Smooth muscle cell (in vitro differentiated cells): ENCODE measurements at regions not wholly inside any gene's neighbourhood (a gene's known extent, or its start where the extent isn't known, plus 50 kb on each side); places are given as distances from the start of the nearest gene placed in this dataset.

ENCODE experiments used
- DNase-seq: peaks from one replicate; lab custom pipeline; 2025; ENCODE audit not compliant: unreplicated experiment; lab: John Stamatoyannopoulos, UW
- H2AFZ ChIP-seq: fragments of 200-600 bp; sonication (generic); 2 replicates; pipeline ENCODE4 v1.6.0; 2016; ENCODE audit warnings: antibody characterized with exemption, low read depth, mild to moderate bottlenecking
- H3F3A ChIP-seq: fragments of 200-600 bp; sonication (generic); 2 replicates; pipeline ENCODE4 v1.6.0; 2017; ENCODE audit warnings: antibody characterized with exemption, low read depth
- H3K27ac ChIP-seq: fragments of 200-600 bp; sonication (generic); 2 replicates; pipeline ENCODE4 v1.5.1; 2016; ENCODE audit warnings: low read depth, mild to moderate bottlenecking
- H3K27me3 ChIP-seq: fragments of 200-600 bp; sonication (generic); 2 replicates; pipeline ENCODE4 v1.6.1; 2016; ENCODE audit warnings: low read depth, mild to moderate bottlenecking
- H3K36me3 ChIP-seq: fragments of 200-600 bp; sonication (generic); 2 replicates; pipeline ENCODE4 v1.5.1; 2016; ENCODE audit warnings: low read depth
- H3K4me1 ChIP-seq: fragments of 200-600 bp; sonication (generic); 2 replicates; pipeline ENCODE4 v1.5.1; 2016; ENCODE audit warnings: low read depth
- H3K4me2 ChIP-seq: fragments of 200-600 bp; sonication (generic); 2 replicates; pipeline ENCODE4 v1.6.0; 2016; ENCODE audit warnings: mild to moderate bottlenecking
- H3K4me3 ChIP-seq: fragments of 200-600 bp; sonication (generic); 2 replicates; pipeline ENCODE4 v1.5.1; 2016; ENCODE audit warnings: mild to moderate bottlenecking
- H3K79me2 ChIP-seq: fragments of 200-600 bp; sonication (generic); 2 replicates; pipeline ENCODE4 v1.6.0; 2016; ENCODE audit warnings: low read depth, mild to moderate bottlenecking
- H3K9ac ChIP-seq: fragments of 200-600 bp; sonication (generic); 2 replicates; pipeline ENCODE4 v1.6.0; 2016; ENCODE audit warnings: low read depth
- H3K9me3 ChIP-seq: fragments of 200-600 bp; sonication (generic); replicated peaks from 2 replicates; pipeline ENCODE4 v1.5.1; 2016; ENCODE audit warnings: low read depth
- H4K20me1 ChIP-seq: fragments of 200-600 bp; sonication (generic); 2 replicates; pipeline ENCODE4 v1.6.0; 2016; ENCODE audit warnings: low read depth
- CTCF ChIP-seq: fragments of 200-600 bp; sonication (generic); IDR thresholded peaks from 2 replicates; pipeline ENCODE4 v1.5.1; 2017; ENCODE audit warnings: borderline replicate concordance, mild to moderate bottlenecking, antibody characterized with exemption; ENCODE audit not compliant: insufficient read depth, poor library complexity, severe bottlenecking
- WGBS: methylation state at CpG from one replicate; pipeline ENCODE4 v1.1.7; 2016; ENCODE audit warnings: low lambda C conversion rate; 5-methylcytosine and 5-hydroxymethylcytosine counted together

GRCh38 chr6:4296552-4296951, 161.2 kb upstream of the ECI2 start:
- no peak for TF ChIP-seq CTCF
- no peaks in the 10 kb centered on the region for H3K79me2 ChIP-seq
- H3K27ac ChIP-seq = no peak overlapping the region
- DNase-seq = no peak
- no peak overlapping the region for H3K9ac ChIP-seq
- H3K9me3 ChIP-seq = no peaks in the 10 kb centered on the region
- no peak overlapping the region for H2AFZ ChIP-seq
- no peak overlapping the region for H3K4me3 ChIP-seq
- H3K27me3 ChIP-seq = no peaks in the 10 kb centered on the region
- H4K20me1 ChIP-seq = no peaks in the 10 kb centered on the region
- H3F3A ChIP-seq = no peaks in the 10 kb centered on the region
- H3K4me2 ChIP-seq = no peak overlapping the region
- no peaks in the 10 kb centered on the region for H3K4me1 ChIP-seq
- 63% methylated on average over 3 of the region's 3 CpGs for WGBS
- no peaks in the 10 kb centered on the region for H3K36me3 ChIP-seq

- TF ChIP-seq CTCF = no peak
- no peaks in the 10 kb centered on the region for H3K79me2 ChIP-seq
- H3K36me3 ChIP-seq = no peaks in the 10 kb centered on the region
- no peaks in the 10 kb centered on the region for H4K20me1 ChIP-seq
- H3K27ac ChIP-seq = no peak overlapping the region
- no peak overlapping the region for H3K4me3 ChIP-seq
- H3K4me2 ChIP-seq = no peak overlapping the region
- no peaks in the 10 kb centered on the region for H3F3A ChIP-seq
- WGBS = 37% methylated on average over 2 of the region's 2 CpGs
- H3K9me3 ChIP-seq = no peaks in the 10 kb centered on the region
- H2AFZ ChIP-seq = no peak overlapping the region
- H3K4me1 ChIP-seq = no peaks in the 10 kb centered on the region
- no peaks in the 10 kb centered on the region for H3K27me3 ChIP-seq
- H3K9ac ChIP-seq = no peak overlapping the region
- no peak for DNase-seq
These were observed 160.4 kb upstream of the ECI2 start for GRCh38 chr6:4295783-4296155.

- Histone ChIP-seq H3K4me3 (no peak overlapping the region), H3K79me2 (no peaks in the 10 kb centered on the region), H3K27ac (no peak overlapping the region), H2AFZ (no peak overlapping the region), H3K9ac (no peak overlapping the region), H3K27me3 (no peaks in the 10 kb centered on the region), H3F3A (no peaks in the 10 kb centered on the region), H3K36me3 (no peaks in the 10 kb centered on the region), H3K9me3 (no peaks in the 10 kb centered on the region), H3K4me1 (no peaks in the 10 kb centered on the region), H4K20me1 (no peaks in the 10 kb centered on the region), H3K4me2 (no peak overlapping the region)
- TF ChIP-seq CTCF = no peak
- 66% methylated on average over 10 of the region's 10 CpGs for WGBS
- no peak for DNase-seq
These were observed 159.8 kb upstream of the ECI2 start for GRCh38 chr6:4295058-4295782.

- TF ChIP-seq CTCF = no peak
- Histone ChIP-seq H4K20me1 (no peaks in the 10 kb centered on the region), H3K79me2 (no peaks in the 10 kb centered on the region), H3F3A (no peaks in the 10 kb centered on the region), H3K4me2 (no peak overlapping the region), H3K9me3 (no peaks in the 10 kb centered on the region), H2AFZ (no peak overlapping the region), H3K9ac (no peak overlapping the region), H3K36me3 (no peaks in the 10 kb centered on the region), H3K27ac (no peak overlapping the region), H3K27me3 (no peaks in the 10 kb centered on the region), H3K4me3 (no peak overlapping the region), H3K4me1 (no peaks in the 10 kb centered on the region)
- WGBS = 95% methylated on average over 7 of the region's 9 CpGs
- no peak for DNase-seq
These were observed 159.3 kb upstream of the ECI2 start for GRCh38 chr6:4294636-4295035.
